Thoracic aorta (tissue), 2 donors: ENCODE measurements at regions not wholly inside any gene's neighbourhood (a gene's known extent, or its start where the extent isn't known, plus 50 kb on each side); places are given as distances from the start of the nearest gene placed in this dataset.

Experiments used
- ATAC-seq: fragments of 150-250 bp; one replicate; pipeline ENCODE4 v1.8.0; 2017; ENCODE audit warnings: low read depth; ENCODE audit not compliant: insufficient number of reproducible peaks, low FRiP score
- DNase-seq: peaks from one replicate; pipeline ENCODE4 v3.0.0-alpha.2; 2020; ENCODE audit warnings: low spot score
- H3K27ac ChIP-seq, 2 donors: fragments of 200-600 bp; sonication (generic); 1 replicate in 1 of 2; 2 replicates in 1 of 2; pipeline ENCODE4 v1.5.1; 2016; ENCODE audit warnings: mild to moderate bottlenecking in 2 of 2, moderate library complexity in 2 of 2
- H3K27me3 ChIP-seq: fragments of 200-600 bp; sonication (generic); replicated peaks from 2 replicates; pipeline ENCODE4 v1.6.0; 2016; ENCODE audit warnings: mild to moderate bottlenecking; ENCODE audit not compliant: insufficient read depth
- H3K36me3 ChIP-seq: fragments of 200-600 bp; sonication (generic); one replicate; pipeline ENCODE4 v1.5.1; 2016
- H3K4me1 ChIP-seq, 2 donors: fragments of 200-600 bp; sonication (generic); 1 replicate in 1 of 2; 2 replicates in 1 of 2; pipeline versions ENCODE4 v1.5.1 to v1.6.0; 2016; ENCODE audit warnings: low read depth in 2 of 2, mild to moderate bottlenecking in 1 of 2; ENCODE audit not compliant: control insufficient read depth in 1 of 2
- H3K4me3 ChIP-seq: fragments of 200-600 bp; sonication (generic); 2 replicates; pipeline ENCODE4 v1.5.1; 2016; ENCODE audit warnings: mild to moderate bottlenecking
- H3K9me3 ChIP-seq: fragments of 200-600 bp; sonication (generic); 2 replicates; pipeline ENCODE4 v1.5.1; 2016
- TF ChIP-seq, protein P1 (sequence below): fragments of 200-600 bp; sonication (generic); IDR thresholded peaks from one replicate; pipeline ENCODE4 v1.5.1; 2019; ENCODE audit warnings: antibody characterized with exemption

GRCh38 chr10:33817605-33818004 lies 483.1 kb upstream of the NRP1 start:
- Histone ChIP-seq H3K4me3 (no peak overlapping the region), H3K27me3 (no peaks in the 10 kb centered on the region), H3K27ac (no peak overlapping the region), H3K36me3 (no peaks in the 10 kb centered on the region), H3K9me3 (no peaks in the 10 kb centered on the region), H3K4me1 (no peaks in the 10 kb centered on the region)
- no peak for ATAC-seq
- TF ChIP-seq, protein P1, sequence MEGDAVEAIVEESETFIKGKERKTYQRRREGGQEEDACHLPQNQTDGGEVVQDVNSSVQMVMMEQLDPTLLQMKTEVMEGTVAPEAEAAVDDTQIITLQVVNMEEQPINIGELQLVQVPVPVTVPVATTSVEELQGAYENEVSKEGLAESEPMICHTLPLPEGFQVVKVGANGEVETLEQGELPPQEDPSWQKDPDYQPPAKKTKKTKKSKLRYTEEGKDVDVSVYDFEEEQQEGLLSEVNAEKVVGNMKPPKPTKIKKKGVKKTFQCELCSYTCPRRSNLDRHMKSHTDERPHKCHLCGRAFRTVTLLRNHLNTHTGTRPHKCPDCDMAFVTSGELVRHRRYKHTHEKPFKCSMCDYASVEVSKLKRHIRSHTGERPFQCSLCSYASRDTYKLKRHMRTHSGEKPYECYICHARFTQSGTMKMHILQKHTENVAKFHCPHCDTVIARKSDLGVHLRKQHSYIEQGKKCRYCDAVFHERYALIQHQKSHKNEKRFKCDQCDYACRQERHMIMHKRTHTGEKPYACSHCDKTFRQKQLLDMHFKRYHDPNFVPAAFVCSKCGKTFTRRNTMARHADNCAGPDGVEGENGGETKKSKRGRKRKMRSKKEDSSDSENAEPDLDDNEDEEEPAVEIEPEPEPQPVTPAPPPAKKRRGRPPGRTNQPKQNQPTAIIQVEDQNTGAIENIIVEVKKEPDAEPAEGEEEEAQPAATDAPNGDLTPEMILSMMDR = no peak
- no peak for DNase-seq

GRCh38 chr10:33815776-33816175 lies 481.3 kb upstream of the NRP1 start:
- DNase-seq (no peak), ATAC-seq (no peak)
- Histone ChIP-seq H3K4me1 (no peaks in the 10 kb centered on the region), H3K4me3 (no peak overlapping the region), H3K27ac (no peak overlapping the region), H3K27me3 (no peaks in the 10 kb centered on the region), H3K36me3 (no peaks in the 10 kb centered on the region), H3K9me3 (no peaks in the 10 kb centered on the region)
- TF ChIP-seq, protein P1 = no peak

DNA sequence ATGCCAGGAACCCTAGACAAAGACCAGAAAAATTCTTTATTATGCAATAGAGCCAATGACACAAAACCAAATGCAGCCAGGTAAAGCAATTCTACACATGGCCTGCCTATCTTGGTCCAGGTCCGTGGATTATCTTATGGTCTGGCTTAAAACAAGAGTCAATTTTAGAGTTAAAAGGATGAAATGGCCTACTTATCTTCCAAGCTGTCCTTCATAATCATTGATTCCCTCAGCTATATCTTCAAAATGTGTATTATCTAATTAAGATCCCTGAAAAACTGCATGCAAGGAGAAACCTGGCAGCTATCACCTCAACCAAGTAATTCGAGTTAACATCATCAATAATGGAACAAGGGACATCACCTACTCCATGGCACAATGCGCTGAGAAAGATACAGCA lies 479.4 kb upstream of the NRP1 start:
- DNase-seq = no peak
- H3K36me3 ChIP-seq = no peaks in the 10 kb centered on the region
- H3K4me1 ChIP-seq = no peaks in the 10 kb centered on the region
- no peak overlapping the region for H3K4me3 ChIP-seq
- no peak for ATAC-seq
- H3K27ac ChIP-seq = no peak overlapping the region
- H3K27me3 ChIP-seq = no peaks in the 10 kb centered on the region
- TF ChIP-seq, protein P1 = no peak
- H3K9me3 ChIP-seq = no peaks in the 10 kb centered on the region

GRCh38 chr10:33813415-33813814 lies 478.9 kb upstream of the NRP1 start:
- DNase-seq (no peak), ATAC-seq (no peak)
- Histone ChIP-seq H3K27me3 (no peaks in the 10 kb centered on the region), H3K4me1 (no peaks in the 10 kb centered on the region), H3K9me3 (no peaks in the 10 kb centered on the region), H3K27ac (no peak overlapping the region), H3K4me3 (no peak overlapping the region), H3K36me3 (no peaks in the 10 kb centered on the region)
- TF ChIP-seq, protein P1 = no peak

- H3K27ac ChIP-seq = no peak overlapping the region
- no peak overlapping the region for H3K4me3 ChIP-seq
- ATAC-seq (no peak), DNase-seq (no peak)
- no peaks in the 10 kb centered on the region for H3K36me3 ChIP-seq
- TF ChIP-seq, protein P1 = no peak
- H3K9me3 ChIP-seq = no peaks in the 10 kb centered on the region
- H3K4me1 ChIP-seq = no peaks in the 10 kb centered on the region
- no peaks in the 10 kb centered on the region for H3K27me3 ChIP-seq
These were observed 478.1 kb upstream of the NRP1 start for GRCh38 chr10:33812586-33812985.
